ENCODE measurements at regions not wholly inside any gene's neighbourhood (a gene's known extent, or its start where the extent isn't known, plus 50 kb on each side); places are given as distances from the start of the nearest gene placed in this dataset.

GRCh38 chr12:90098132-90098779 is 389.6 kb upstream of the ATP2B1 start:
- TF ChIP-seq CTCF (IDR thresholded peaks at IDR 0.05) (no peak), POLR2A (IDR thresholded peaks at IDR 0.05) (no peak)
